ENCODE measurements at regions not wholly inside any gene's neighbourhood (a gene's known extent, or its start where the extent isn't known, plus 50 kb on each side); places are given as distances from the start of the nearest gene placed in this dataset.
"Not testable (repeated sequence)": the region's sequence is repeated elsewhere in the genome, so short reads cannot be mapped to it uniquely, and the experiment has no call there.

DNA sequence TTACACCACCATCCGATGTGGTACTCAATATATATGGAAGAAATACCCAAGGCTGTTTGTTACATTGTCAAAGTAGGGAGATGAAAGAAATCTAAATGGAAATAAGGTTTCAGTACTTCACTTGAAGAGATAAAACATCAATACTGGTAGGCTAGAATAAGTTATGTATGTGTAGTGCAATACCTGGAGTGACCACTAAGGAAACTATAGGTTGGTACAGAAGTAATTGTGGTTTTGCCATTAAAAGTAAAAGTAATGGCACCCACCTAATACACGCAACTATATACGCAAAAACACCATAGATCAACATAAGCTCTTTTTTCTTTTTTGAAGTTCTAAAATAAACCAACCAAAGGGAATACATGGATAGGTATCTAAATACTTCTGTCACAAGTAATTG is 143.2 kb upstream of the KYNU start:
- Histone ChIP-seq H3K9me3 (ENCODE audit: control insufficient read depth, insufficient read depth, low read depth, low read length) (no peaks in the 10 kb centered on the region), H3K27me3 (ENCODE audit: control insufficient read depth, insufficient read depth, low read length) (no peaks in the 10 kb centered on the region), H4K20me1 (ENCODE audit: control insufficient read depth, extremely low read depth, insufficient read depth, low read length) (no peaks in the 10 kb centered on the region), H3K4me3 (replicated peaks in 1 of 4; ENCODE audit: control extremely low read depth in 1 of 4, insufficient read depth in 1 of 4, low read depth in 3 of 4, low read length in 4 of 4) (no peak overlapping the region), H3K27ac (ENCODE audit: insufficient read depth, low read length) (no peak overlapping the region), H3K79me2 (ENCODE audit: control insufficient read depth, insufficient read depth, low read length) (no peaks in the 10 kb centered on the region), H3K36me3 (ENCODE audit: control insufficient read depth, insufficient read depth, low read length) (no peaks in the 10 kb centered on the region), H3K9ac (ENCODE audit: insufficient read depth, low read length) (no peak overlapping the region), H3K4me2 (ENCODE audit: extremely low read depth, insufficient read depth, low read length) (no peak overlapping the region), H2AFZ (ENCODE audit: low read length) (no peak overlapping the region), H3K4me1 (ENCODE audit: control insufficient read depth, extremely low read depth, insufficient read depth, low read length) (no peaks in the 10 kb centered on the region)
- no peak for TF ChIP-seq EZH2 (IDR thresholded peaks at IDR 0.05; ENCODE audit: low read length, missing control alignments)
- TF ChIP-seq, protein P1, sequence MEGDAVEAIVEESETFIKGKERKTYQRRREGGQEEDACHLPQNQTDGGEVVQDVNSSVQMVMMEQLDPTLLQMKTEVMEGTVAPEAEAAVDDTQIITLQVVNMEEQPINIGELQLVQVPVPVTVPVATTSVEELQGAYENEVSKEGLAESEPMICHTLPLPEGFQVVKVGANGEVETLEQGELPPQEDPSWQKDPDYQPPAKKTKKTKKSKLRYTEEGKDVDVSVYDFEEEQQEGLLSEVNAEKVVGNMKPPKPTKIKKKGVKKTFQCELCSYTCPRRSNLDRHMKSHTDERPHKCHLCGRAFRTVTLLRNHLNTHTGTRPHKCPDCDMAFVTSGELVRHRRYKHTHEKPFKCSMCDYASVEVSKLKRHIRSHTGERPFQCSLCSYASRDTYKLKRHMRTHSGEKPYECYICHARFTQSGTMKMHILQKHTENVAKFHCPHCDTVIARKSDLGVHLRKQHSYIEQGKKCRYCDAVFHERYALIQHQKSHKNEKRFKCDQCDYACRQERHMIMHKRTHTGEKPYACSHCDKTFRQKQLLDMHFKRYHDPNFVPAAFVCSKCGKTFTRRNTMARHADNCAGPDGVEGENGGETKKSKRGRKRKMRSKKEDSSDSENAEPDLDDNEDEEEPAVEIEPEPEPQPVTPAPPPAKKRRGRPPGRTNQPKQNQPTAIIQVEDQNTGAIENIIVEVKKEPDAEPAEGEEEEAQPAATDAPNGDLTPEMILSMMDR (conservative IDR thresholded peaks at IDR 0.05 in 1 of 2, IDR thresholded peaks at IDR 0.05 in 1 of 2; ENCODE audit: low read depth in 1 of 2, low read length in 2 of 2): no peak
- no peak for DNase-seq (ENCODE audit: low read depth in 2 of 2)

GRCh38 chr2:142729814-142730213 is 147.7 kb upstream of the KYNU start:
- H3K27ac ChIP-seq (ENCODE audit: insufficient read depth, low read length); H3K36me3 ChIP-seq (ENCODE audit: control insufficient read depth, insufficient read depth, low read length); DNase-seq (ENCODE audit: low read depth in 2 of 2); H3K9ac ChIP-seq (ENCODE audit: insufficient read depth, low read length); H3K4me2 ChIP-seq (ENCODE audit: extremely low read depth, insufficient read depth, low read length); H3K9me3 ChIP-seq (ENCODE audit: control insufficient read depth, insufficient read depth, low read depth, low read length); H2AFZ ChIP-seq (ENCODE audit: low read length); H3K4me1 ChIP-seq (ENCODE audit: control insufficient read depth, extremely low read depth, insufficient read depth, low read length); H3K79me2 ChIP-seq (ENCODE audit: control insufficient read depth, insufficient read depth, low read length); H3K27me3 ChIP-seq (ENCODE audit: control insufficient read depth, insufficient read depth, low read length); H3K4me3 ChIP-seq (replicated peaks in 1 of 4; ENCODE audit: control extremely low read depth in 1 of 4, insufficient read depth in 1 of 4, low read depth in 3 of 4, low read length in 4 of 4); H4K20me1 ChIP-seq (ENCODE audit: control insufficient read depth, extremely low read depth, insufficient read depth, low read length): not testable (repeated sequence)

GRCh38 chr2:142727821-142728478 is 149.5 kb upstream of the KYNU start:
- not testable (repeated sequence) for H3K4me2 ChIP-seq (ENCODE audit: extremely low read depth, insufficient read depth, low read length); H3K27me3 ChIP-seq (ENCODE audit: control insufficient read depth, insufficient read depth, low read length); H2AFZ ChIP-seq (ENCODE audit: low read length); H3K9me3 ChIP-seq (ENCODE audit: control insufficient read depth, insufficient read depth, low read depth, low read length); DNase-seq (ENCODE audit: low read depth in 2 of 2); H3K9ac ChIP-seq (ENCODE audit: insufficient read depth, low read length); H3K27ac ChIP-seq (ENCODE audit: insufficient read depth, low read length); H3K4me1 ChIP-seq (ENCODE audit: control insufficient read depth, extremely low read depth, insufficient read depth, low read length); H3K4me3 ChIP-seq (replicated peaks in 1 of 4; ENCODE audit: control extremely low read depth in 1 of 4, insufficient read depth in 1 of 4, low read depth in 3 of 4, low read length in 4 of 4); H3K36me3 ChIP-seq (ENCODE audit: control insufficient read depth, insufficient read depth, low read length); H3K79me2 ChIP-seq (ENCODE audit: control insufficient read depth, insufficient read depth, low read length); H4K20me1 ChIP-seq (ENCODE audit: control insufficient read depth, extremely low read depth, insufficient read depth, low read length)

GRCh38 chr2:142725386-142725785 is 152.1 kb upstream of the KYNU start:
- Histone ChIP-seq H3K27ac (ENCODE audit: insufficient read depth, low read length) (no peak overlapping the region), H4K20me1 (ENCODE audit: control insufficient read depth, extremely low read depth, insufficient read depth, low read length) (no peaks in the 10 kb centered on the region), H3K4me2 (ENCODE audit: extremely low read depth, insufficient read depth, low read length) (no peak overlapping the region), H3K27me3 (ENCODE audit: control insufficient read depth, insufficient read depth, low read length) (no peaks in the 10 kb centered on the region), H3K4me1 (ENCODE audit: control insufficient read depth, extremely low read depth, insufficient read depth, low read length) (no peaks in the 10 kb centered on the region), H3K4me3 (replicated peaks in 1 of 4; ENCODE audit: control extremely low read depth in 1 of 4, insufficient read depth in 1 of 4, low read depth in 3 of 4, low read length in 4 of 4) (no peak overlapping the region), H3K9me3 (ENCODE audit: control insufficient read depth, insufficient read depth, low read depth, low read length) (no peaks in the 10 kb centered on the region), H2AFZ (ENCODE audit: low read length) (no peak overlapping the region), H3K9ac (ENCODE audit: insufficient read depth, low read length) (no peak overlapping the region), H3K79me2 (ENCODE audit: control insufficient read depth, insufficient read depth, low read length) (no peaks in the 10 kb centered on the region), H3K36me3 (ENCODE audit: control insufficient read depth, insufficient read depth, low read length) (no peaks in the 10 kb centered on the region)
- TF ChIP-seq, protein P1 (conservative IDR thresholded peaks at IDR 0.05 in 1 of 2, IDR thresholded peaks at IDR 0.05 in 1 of 2; ENCODE audit: low read depth in 1 of 2, low read length in 2 of 2): no peak
- TF ChIP-seq EZH2 (IDR thresholded peaks at IDR 0.05; ENCODE audit: low read length, missing control alignments): no peak
- DNase-seq (ENCODE audit: low read depth in 2 of 2): no peak
